Chondrocyte (in vitro differentiated cells): ENCODE measurements at regions not wholly inside any gene's neighbourhood (a gene's known extent, or its start where the extent isn't known, plus 50 kb on each side); places are given as distances from the start of the nearest gene placed in this dataset.

Experiments used
- DNase-seq: peaks from one replicate; pipeline ENCODE4 v3.0.0; 2021; ENCODE audit warnings: mixed read lengths, low spot score
- H3K27ac Mint-ChIP-seq: one replicate; pipeline ENCODE4 v1.8.0; 2021; ENCODE audit warnings: mild to moderate bottlenecking, moderate library complexity, mixed read lengths; ENCODE audit not compliant: unreplicated experiment
- H3K27me3 Mint-ChIP-seq: 2 replicates; pipeline ENCODE4 v1.8.0; 2021; ENCODE audit warnings: low read depth, mixed read lengths
- H3K36me3 Mint-ChIP-seq: 2 replicates; pipeline ENCODE4 v1.8.0; 2021; ENCODE audit warnings: low read depth, mixed read lengths
- H3K4me1 Mint-ChIP-seq: 2 replicates; pipeline ENCODE4 v1.8.0; 2021; ENCODE audit warnings: low read depth, mild to moderate bottlenecking, mixed read lengths
- H3K4me3 Mint-ChIP-seq: one replicate; pipeline ENCODE4 v1.8.0; 2021; ENCODE audit warnings: mild to moderate bottlenecking, moderate library complexity, mixed read lengths; ENCODE audit not compliant: unreplicated experiment
- H3K9me3 Mint-ChIP-seq: 2 replicates; pipeline ENCODE4 v1.8.0; 2021; ENCODE audit warnings: low read depth, mixed read lengths
- CTCF ChIP-seq: fragments of 200-600 bp; sonication (generic); IDR thresholded peaks from 2 replicates; pipeline ENCODE4 v1.5.0; 2021; ENCODE audit warnings: antibody characterized with exemption, mild to moderate bottlenecking, moderate library complexity

GRCh38 chr2:219772103-219772635 lies 144.7 kb downstream of the SLC4A3 start:
- H3K36me3 Mint-ChIP-seq, result peaks cover 2% of the 10 kb centered on the region
- no peak overlapping the region for H3K4me3 Mint-ChIP-seq
- H3K27me3 Mint-ChIP-seq, result peaks cover 11% of the 10 kb centered on the region
- H3K4me1 Mint-ChIP-seq, result peaks cover 7% of the 10 kb centered on the region
- no peak for TF ChIP-seq CTCF
- DNase-seq, result no peak
- H3K27ac Mint-ChIP-seq, result no peak overlapping the region
- no peaks in the 10 kb centered on the region for H3K9me3 Mint-ChIP-seq

GRCh38 chr2:219772697-219773096 lies 145.3 kb downstream of the SLC4A3 start:
- H3K9me3 Mint-ChIP-seq, result no peaks in the 10 kb centered on the region
- peaks cover 2% of the 10 kb centered on the region for H3K36me3 Mint-ChIP-seq
- no peak overlapping the region for H3K27ac Mint-ChIP-seq
- no peak overlapping the region for H3K4me3 Mint-ChIP-seq
- H3K27me3 Mint-ChIP-seq, result peaks cover 11% of the 10 kb centered on the region
- TF ChIP-seq CTCF, result no peak
- H3K4me1 Mint-ChIP-seq, result peaks cover 7% of the 10 kb centered on the region
- no peak for DNase-seq

DNA sequence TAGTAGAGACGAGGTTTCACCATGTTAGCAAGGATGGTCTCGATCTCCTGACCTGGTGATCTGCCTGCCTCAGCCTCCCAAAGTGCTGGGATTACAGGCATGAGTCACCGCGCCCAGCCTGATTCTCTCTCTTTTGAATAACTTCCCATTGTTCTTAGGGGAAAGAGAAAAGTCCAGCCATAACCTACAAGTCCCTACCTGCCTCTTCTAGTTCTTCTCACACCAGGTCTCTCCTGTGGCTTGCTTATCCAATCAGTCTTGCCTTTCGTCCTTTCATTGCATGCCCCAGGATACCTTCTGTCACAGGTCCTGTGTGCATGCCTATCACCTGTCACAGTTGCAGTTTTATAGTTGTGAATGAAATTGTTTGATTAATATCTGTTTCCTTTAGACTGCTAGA lies 148.1 kb downstream of the SLC4A3 start:
- H3K27me3 Mint-ChIP-seq, result peaks cover 21% of the 10 kb centered on the region
- no peak for TF ChIP-seq CTCF
- H3K4me3 Mint-ChIP-seq, result no peak overlapping the region
- H3K27ac Mint-ChIP-seq, result no peak overlapping the region
- H3K9me3 Mint-ChIP-seq, result no peaks in the 10 kb centered on the region
- no peaks in the 10 kb centered on the region for H3K36me3 Mint-ChIP-seq
- no peaks in the 10 kb centered on the region for H3K4me1 Mint-ChIP-seq
- DNase-seq, result no peak

GRCh38 chr2:219777388-219777787 lies 150.0 kb downstream of the SLC4A3 start:
- H3K9me3 Mint-ChIP-seq, result no peaks in the 10 kb centered on the region

GRCh38 chr2:219778189-219778588 lies 150.8 kb downstream of the SLC4A3 start:
- TF ChIP-seq CTCF, result no peak
- Mint-ChIP-seq H3K27ac (no peak overlapping the region), H3K27me3 (peaks cover 21% of the 10 kb centered on the region), H3K4me3 (no peak overlapping the region), H3K4me1 (no peaks in the 10 kb centered on the region), H3K36me3 (no peaks in the 10 kb centered on the region), H3K9me3 (no peaks in the 10 kb centered on the region)
- DNase-seq, result no peak

More at GRCh38 chr2:219777388-219777787, 150.0 kb downstream of the SLC4A3 start:
- DNase-seq, result no peak
- Mint-ChIP-seq H3K36me3 (no peaks in the 10 kb centered on the region), H3K4me3 (no peak overlapping the region), H3K27me3 (peaks cover 21% of the 10 kb centered on the region), H3K4me1 (no peaks in the 10 kb centered on the region), H3K27ac (no peak overlapping the region)
- no peak for TF ChIP-seq CTCF
